EL (cell line): ENCODE measurements at regions not wholly inside any gene's neighbourhood (a gene's known extent, or its start where the extent isn't known, plus 50 kb on each side); places are given as distances from the start of the nearest gene placed in this dataset.
A peak's percentile ranks its signal among the peaks of the same experiment; 100 is the strongest.

ENCODE experiments used
- DNase-seq: peaks from one replicate; pipeline ENCODE4 v3.0.0-alpha.2; 2016

- no peak for DNase-seq
These were observed 159.3 kb upstream of the DAPK1 start for GRCh38 chr9:87338088-87338989.

- no peak for DNase-seq
These were observed 157.3 kb upstream of the DAPK1 start for GRCh38 chr9:87340391-87340790.

- peak; percentile 71 for DNase-seq
These were observed 154.9 kb upstream of the DAPK1 start for GRCh38 chr9:87342743-87343142.

GRCh38 chr9:87343816-87344430 is 153.7 kb upstream of the DAPK1 start:
- peak; percentile 9 for DNase-seq

DNA sequence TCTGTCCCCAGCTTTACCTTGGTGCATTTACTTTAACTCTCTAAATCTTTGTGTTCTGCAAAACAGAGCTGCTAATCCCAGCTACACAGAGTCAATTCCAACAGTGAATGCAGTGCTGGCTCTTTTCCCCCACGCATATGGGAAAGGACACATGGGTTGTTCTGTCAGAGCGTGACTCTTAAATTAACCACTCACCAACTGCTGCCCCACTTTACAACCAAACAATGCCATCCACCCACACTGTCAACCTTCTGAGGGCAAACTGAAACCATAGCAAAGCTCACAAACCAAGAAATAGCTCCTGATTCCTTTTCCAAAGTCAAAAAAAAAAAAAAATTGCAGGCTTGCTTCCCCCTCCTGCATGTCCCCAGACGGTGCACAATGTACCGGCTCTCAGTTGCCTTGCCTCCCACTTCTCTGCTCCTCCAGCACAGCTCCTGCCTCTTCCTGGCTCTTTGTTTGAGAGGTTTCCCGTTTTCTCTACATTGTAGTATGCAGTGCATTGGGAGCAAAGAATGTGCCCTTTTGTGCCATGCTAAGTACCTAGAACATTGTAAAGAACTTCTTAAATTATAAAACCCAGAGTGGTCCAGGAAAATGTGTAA is 151.5 kb upstream of the DAPK1 start:
- DNase-seq, result no peak

GRCh38 chr9:87350915-87351314 is 146.8 kb upstream of the DAPK1 start:
- DNase-seq, result peak; percentile 42

DNA sequence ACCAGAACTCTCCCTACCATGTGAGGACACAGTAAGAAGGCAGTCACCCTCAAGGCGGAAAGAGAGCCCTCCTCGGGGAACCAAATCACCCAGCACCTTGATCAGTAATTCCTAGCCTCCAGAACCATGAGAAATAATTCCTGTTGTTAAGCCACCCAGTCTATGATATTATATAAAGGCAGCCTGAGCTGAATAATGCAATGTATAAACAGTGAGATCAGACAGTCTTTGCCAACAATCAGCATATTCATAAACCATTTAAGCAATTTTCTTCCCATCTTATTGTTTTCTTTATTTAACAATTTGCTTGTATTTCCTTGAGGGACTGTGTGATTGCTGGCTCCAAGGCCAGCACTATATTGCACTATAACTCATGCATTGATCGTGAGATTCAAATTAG is 144.4 kb upstream of the DAPK1 start:
- no peak for DNase-seq

- no peak for DNase-seq
These were observed 143.5 kb upstream of the DAPK1 start for GRCh38 chr9:87354147-87354546.

DNA sequence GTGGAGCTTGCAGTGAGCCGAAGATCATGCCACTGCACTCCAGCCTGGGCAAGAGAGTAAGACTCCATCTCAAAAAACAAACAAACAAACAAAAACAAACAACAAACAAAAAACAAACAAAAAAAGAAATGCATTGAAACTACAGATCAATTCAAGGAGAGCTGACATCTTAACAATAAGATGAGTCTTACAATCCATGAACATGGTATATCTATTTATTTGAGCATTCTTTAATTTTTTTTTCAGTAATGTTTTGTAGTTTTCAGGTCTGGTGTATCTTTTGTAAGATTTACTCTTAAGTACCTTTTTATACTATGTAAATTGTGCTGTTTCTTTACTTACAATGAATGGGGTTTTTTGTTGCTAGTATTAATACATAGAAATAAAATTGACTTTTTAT is 140.1 kb upstream of the DAPK1 start:
- DNase-seq, result no peak

DNA sequence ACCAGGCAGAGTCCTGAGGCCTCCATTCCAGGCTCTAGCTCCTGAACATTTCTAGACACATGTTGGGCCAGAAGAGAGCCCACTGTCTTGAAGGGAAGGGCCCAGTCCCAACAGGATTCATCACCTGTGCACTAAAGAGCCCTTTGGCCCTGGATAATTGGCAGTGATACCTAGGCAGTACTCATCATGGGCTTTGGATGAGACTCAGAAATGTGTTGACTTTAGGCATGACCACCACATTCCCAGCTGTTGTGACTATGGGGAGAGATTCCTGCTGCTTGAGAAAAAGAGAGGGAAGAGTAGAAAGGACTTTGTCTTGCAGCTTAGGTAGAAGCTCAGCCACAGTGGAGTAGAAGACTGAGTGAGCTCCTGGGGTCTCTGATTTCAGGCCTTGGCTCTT is 138.4 kb upstream of the DAPK1 start:
- no peak for DNase-seq

GRCh38 chr9:87359958-87360601 is 137.6 kb upstream of the DAPK1 start:
- DNase-seq, result no peak

DNA sequence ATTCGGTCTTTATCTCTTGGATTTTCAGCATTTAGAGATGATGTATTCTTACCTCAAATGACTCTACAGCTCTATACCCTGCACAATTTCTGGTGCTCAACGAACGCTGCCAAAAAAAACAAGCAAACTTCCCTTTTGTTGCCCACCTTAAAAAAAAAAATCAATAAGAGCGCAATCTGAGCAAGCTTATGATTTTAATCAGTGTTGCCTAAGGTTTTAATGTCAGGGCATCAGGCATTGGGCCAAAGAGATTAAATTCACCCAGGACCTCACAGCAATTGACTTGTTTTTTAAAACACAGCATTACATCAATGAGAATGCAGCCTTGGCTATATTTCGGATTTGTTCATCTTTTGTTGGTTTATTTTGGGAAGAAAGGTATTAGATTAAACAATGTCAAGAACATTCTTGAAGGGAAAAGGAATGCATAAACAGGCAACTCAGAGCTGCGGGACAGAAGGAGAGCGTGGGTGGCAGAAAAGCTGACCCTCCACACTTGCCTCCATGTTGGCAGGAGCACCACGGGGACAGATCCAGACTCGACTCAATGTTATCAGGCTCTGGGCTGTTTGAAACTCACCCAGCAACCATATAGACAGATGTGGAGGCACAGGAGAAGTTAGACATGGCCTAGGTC is 127.5 kb upstream of the DAPK1 start:
- DNase-seq, result no peak

DNA sequence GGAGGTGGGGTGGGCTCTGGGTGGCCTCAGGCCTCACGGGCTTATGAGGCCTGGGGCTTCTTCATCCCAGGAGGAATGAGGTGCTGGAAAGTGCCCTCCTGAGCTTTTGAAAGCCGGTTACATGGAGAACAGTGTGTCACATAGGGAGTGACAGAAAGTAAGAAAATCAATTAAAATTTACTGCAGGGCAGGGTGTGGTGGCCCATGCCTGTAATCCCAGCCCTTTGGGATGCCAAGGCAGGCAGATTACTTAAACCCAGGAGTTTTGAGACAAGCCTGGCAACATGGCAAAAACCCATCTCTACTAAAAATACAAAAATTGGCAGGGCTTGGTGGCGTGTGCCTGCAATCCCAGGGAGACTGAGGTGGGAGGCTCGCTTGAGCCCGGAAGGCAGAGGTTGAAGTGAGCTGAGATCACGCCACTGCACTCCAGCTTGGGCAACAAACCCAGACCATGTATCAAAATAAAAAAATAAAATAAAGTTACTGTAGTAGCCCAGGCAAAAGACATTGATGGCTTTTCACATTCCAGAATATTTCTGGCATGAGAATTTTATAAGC is 125.8 kb upstream of the DAPK1 start:
- DNase-seq, result no peak

DNA sequence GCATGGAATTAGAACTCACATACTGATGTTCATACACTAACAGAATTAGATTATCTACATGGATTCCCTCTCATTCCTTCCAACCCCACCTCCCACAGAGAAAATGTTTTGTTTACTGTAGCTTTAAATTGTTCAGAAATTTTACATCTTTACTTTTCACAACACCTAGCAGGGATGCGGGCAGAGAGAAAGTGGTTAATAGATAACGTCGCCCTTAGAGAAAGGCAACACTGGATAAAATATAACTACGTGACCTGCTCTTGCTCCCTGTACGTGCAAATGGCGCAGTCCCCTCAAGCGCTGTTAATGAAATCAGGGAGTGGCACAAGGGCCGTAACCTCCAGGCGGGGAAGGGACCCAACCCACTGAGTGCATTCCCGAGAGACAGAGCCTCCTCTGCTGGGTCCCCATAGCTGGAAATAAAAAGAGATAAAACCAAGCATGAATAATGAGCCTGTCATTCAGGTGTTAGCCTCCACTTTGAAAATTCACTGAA is 125.3 kb upstream of the DAPK1 start:
- no peak for DNase-seq

DNA sequence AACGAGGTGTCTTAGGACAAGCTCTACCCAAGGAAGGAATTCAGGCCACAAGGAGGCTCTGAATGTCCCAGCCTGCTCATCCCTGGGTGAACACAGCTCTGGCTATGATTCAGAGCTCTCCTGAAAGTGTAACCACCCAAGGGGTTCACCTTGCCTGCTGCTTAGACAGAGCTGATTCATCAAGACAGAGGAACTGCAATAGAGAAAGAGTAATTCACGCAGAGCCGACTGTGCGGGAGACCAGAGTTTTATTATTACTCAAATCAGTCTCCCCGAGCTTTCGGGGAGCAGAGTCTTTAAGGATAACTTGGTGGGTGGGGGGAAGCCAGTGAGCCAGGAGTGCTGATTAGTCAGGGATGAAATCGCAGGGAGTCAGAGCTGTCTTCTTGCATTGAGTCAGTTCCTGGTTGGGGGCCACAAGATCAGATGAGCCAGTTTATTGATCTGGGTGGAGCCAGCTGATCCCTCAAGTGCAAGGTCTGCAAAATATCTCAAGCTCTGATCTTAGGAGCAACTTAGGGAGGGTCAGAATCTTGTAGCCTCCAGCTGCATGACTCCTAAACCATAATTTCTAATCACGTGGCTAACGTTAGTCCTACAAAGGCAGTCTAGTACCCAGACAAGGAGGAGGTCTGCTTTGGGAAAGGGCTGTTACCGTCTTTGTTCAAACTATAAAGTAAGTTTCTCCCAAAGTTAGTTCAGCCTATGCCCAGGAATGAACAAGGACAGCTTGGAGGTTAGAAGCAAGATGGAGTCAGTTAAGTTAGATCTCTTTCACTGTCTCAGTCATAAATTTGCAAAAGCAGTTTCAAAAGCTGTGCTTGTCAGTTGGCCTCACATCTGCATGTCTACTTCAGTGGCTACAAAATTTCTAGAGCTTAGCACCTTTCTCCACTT is 123.4 kb upstream of the DAPK1 start:
- DNase-seq, result peak; percentile 48

DNA sequence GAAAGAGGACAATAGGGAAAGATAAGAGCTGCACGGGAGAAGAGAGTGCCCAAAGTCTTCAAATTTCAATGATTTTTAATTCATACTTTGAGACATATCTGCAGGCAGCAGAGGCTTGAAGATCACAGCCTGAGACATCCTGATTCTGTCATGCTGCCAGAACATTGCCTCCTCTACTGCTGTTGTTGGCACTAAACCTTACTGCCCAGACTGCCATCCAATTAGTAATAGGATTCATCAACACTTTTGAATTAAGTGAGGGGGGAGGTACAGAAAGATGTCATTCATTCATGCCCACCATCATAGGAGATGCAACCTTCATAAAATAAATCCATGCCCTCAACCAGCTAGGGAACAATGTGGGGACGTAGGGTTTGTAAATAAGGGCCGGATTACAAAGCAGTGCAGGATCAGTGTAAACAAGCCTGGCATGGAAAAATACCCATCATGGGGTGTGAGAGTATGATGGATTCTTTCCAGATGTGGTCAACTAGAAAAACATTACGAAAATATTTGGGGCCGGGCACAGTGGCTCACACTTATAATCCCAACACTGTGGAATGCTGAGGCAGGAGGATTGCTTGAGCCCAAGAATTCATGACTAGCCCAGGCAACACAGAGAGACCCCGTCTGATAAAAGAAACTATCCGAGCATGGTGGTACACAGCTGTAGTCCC is 122.1 kb upstream of the DAPK1 start:
- DNase-seq, result peak; percentile 75

DNA sequence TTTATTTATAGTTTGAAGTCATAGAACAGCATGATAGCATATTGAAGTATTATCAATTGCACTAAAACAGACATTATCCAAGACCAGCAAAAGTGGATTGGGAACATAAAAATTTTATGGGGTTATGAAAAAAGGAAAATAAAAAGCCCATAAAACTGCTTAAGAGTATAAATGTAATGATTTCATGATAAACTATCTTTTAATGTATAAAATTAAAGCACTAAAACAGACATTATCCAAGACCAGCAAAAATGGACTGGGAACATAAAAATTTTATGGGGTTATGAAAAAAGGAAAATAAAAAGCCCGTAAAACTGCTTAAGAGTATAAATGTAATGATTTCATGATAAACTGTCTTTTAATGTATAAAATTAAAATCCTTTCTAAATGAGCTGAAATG is 119.0 kb upstream of the DAPK1 start:
- DNase-seq, result no peak

DNA sequence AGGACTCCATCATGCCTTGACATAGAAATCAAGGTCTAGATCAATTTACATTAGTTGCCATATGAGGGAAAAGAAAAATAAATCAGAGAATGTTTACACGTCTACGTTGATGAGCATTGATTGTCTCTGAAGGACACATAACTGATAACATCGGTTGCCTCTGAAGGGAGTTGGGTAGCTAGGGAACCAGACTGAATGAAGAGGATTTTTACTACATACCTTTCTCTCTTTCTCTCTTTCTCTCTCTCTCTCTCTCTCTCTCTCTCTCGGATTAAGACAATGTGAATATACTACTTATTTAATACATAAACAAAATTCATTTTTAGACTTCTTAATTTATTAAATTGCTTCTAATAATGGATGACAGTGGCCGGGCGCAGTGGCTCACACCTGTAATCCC is 118.4 kb upstream of the DAPK1 start:
- DNase-seq, result no peak

DNA sequence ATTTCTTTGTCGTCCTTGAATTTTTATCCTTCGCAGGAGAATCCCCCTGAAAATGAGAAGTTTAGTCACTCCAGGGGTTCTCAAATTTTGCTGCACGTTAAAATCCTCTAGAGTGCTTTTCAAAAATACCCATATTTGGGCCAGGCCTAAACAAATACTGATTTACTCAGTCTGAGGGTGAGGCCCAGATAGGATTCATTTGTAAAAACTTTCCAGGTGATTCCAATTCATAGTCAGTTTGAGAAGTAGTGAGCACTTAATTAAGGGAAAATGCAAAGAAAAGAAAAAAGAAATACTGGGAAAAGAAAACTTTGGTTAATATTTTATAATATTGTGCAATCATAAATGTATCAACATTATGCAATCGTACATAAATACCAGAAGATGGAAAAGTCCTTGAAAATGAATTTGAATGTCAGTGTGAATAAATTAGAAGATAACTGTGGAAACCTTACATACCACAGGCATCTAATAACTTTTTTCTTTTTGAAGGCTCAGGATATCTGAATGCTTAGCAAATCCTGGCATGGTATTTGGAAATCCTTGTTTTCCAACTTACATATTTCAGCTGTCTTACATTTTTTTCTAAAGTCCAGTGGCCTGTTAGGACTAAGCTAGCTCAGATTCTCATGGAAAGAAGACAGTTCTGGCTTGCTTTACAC is 116.5 kb upstream of the DAPK1 start:
- DNase-seq, result peak; percentile 77

DNA sequence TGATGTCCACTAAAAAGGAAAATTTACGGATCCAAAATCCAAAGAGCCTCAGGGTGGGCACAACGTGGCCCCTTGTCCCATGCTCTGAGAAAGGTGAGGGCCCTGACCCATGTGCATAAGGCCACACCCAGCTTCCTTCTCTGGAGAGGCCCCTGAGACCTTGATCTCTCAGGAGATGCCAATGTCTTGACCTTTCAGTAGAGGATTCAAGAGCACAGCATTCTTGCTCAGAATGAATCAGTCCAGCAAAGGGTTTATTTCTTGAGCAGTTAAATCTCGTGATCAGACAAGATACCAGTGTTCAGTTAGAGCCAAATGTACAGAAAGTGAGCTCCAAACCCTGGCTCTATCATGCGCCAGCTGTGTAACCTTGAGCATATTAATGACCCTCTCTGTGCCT is 115.9 kb upstream of the DAPK1 start:
- DNase-seq, result peak; percentile 42
